CD14-positive monocyte (primary cell): ENCODE measurements at regions not wholly inside any gene's neighbourhood (a gene's known extent, or its start where the extent isn't known, plus 50 kb on each side); places are given as distances from the start of the nearest gene placed in this dataset.

ENCODE experiments used
- DNase-seq, 3 donors: peaks; one replicate each; pipeline ENCODE4 v3.0.0-alpha.2; 2011 to 2022
- H2AFZ ChIP-seq: 2 replicates; pipeline ENCODE4 v1.6.0; 2012; ENCODE audit warnings: mild to moderate bottlenecking, low read depth, low read length, inconsistent platforms; ENCODE audit not compliant: insufficient read depth, poor library complexity, severe bottlenecking
- H3K27ac ChIP-seq, 2 donors: 1 replicate in 1 of 2; 2 replicates in 1 of 2; pipeline ENCODE4 v1.5.1; 2012 to 2013; ENCODE audit warnings: low read length in 2 of 2, control low read depth in 1 of 2, inconsistent platforms in 1 of 2, low read depth in 1 of 2, mild to moderate bottlenecking in 1 of 2
- H3K27me3 ChIP-seq, 2 donors: one replicate each; pipeline versions ENCODE4 v1.6.0 to v1.6.1; 2011 to 2013; ENCODE audit warnings: low read length in 2 of 2; ENCODE audit not compliant: control insufficient read depth in 2 of 2, insufficient read depth in 2 of 2
- H3K36me3 ChIP-seq, 2 donors: replicated peaks in 1 of 2; 1 replicate in 1 of 2; 2 replicates in 1 of 2; pipeline versions ENCODE4 v1.5.1 to v1.6.1; 2012 to 2013; ENCODE audit warnings: low read length in 2 of 2, control low read depth in 1 of 2, inconsistent platforms in 1 of 2, mild to moderate bottlenecking in 1 of 2; ENCODE audit not compliant: insufficient read depth in 2 of 2, control insufficient read depth in 1 of 2
- H3K4me1 ChIP-seq, 2 donors: 1 replicate in 1 of 2; 2 replicates in 1 of 2; pipeline versions ENCODE4 v1.5.1 to v1.6.1; 2012 to 2013; ENCODE audit warnings: low read length in 2 of 2, control low read depth in 1 of 2, inconsistent platforms in 1 of 2, mild to moderate bottlenecking in 1 of 2, moderate library complexity in 1 of 2; ENCODE audit not compliant: insufficient read depth in 2 of 2, control insufficient read depth in 1 of 2
- H3K4me2 ChIP-seq: replicated peaks from 2 replicates; pipeline ENCODE3; 2012; ENCODE audit warnings: low read length, moderate library complexity, mild to moderate bottlenecking; ENCODE audit not compliant: poor library complexity, severe bottlenecking; ENCODE audit errors: extremely low read depth
- H3K4me3 ChIP-seq, 3 experiments: fragments of 200-600 bp in 1 of 3; sonication (generic) in 1 of 3; replicated peaks in 1 of 3; 1 replicate in 2 of 3; 2 replicates in 1 of 3; pipeline ENCODE4 v1.5.1; 2011 to 2013; ENCODE audit warnings: low read length in 3 of 3, mild to moderate bottlenecking in 3 of 3, control low read depth in 2 of 3, low read depth in 2 of 3, inconsistent platforms in 1 of 3, moderate library complexity in 1 of 3
- H3K79me2 ChIP-seq: 2 replicates; pipeline ENCODE4 v1.6.0; 2012; ENCODE audit warnings: mild to moderate bottlenecking, control low read depth, inconsistent platforms, low read length, moderate library complexity; ENCODE audit not compliant: insufficient read depth
- H3K9ac ChIP-seq: 2 replicates; pipeline ENCODE4 v1.6.0; 2017; ENCODE audit warnings: low read length, mild to moderate bottlenecking; ENCODE audit not compliant: insufficient read depth, poor library complexity, severe bottlenecking
- H3K9me3 ChIP-seq, 2 donors: replicated peaks in 1 of 2; 1 replicate in 1 of 2; 2 replicates in 1 of 2; pipeline versions ENCODE4 v1.5.1 to v1.6.1; 2012 to 2013; ENCODE audit warnings: low read length in 2 of 2, control low read depth in 1 of 2; ENCODE audit not compliant: control insufficient read depth in 1 of 2, insufficient read depth in 1 of 2
- H4K20me1 ChIP-seq: 2 replicates; pipeline ENCODE4 v1.6.0; 2012; ENCODE audit warnings: mild to moderate bottlenecking, low read length, control low read depth, moderate library complexity; ENCODE audit not compliant: insufficient read depth
- H3K27ac Mint-ChIP-seq, 7 donors: one replicate each; pipeline ENCODE4 v1.8.0; 2020; ENCODE audit warnings: mild to moderate bottlenecking in 7 of 7, mixed read lengths in 7 of 7, moderate library complexity in 6 of 7, inconsistent platforms in 2 of 7
- H3K27me3 Mint-ChIP-seq, 3 donors: one replicate each; pipeline ENCODE4 v1.8.0; 2021 to 2022; ENCODE audit warnings: low read depth in 3 of 3, mild to moderate bottlenecking in 3 of 3, mixed read lengths in 3 of 3, moderate library complexity in 3 of 3, inconsistent platforms in 1 of 3
- H3K36me3 Mint-ChIP-seq, 2 donors: one replicate each; pipeline ENCODE4 v1.8.0; 2020; ENCODE audit warnings: mixed read lengths in 2 of 2, inconsistent platforms in 1 of 2, mild to moderate bottlenecking in 1 of 2
- H3K4me1 Mint-ChIP-seq: one replicate; pipeline ENCODE4 v1.8.0; 2020; ENCODE audit warnings: mild to moderate bottlenecking, mixed read lengths
- H3K4me3 Mint-ChIP-seq, 2 donors: one replicate each; pipeline ENCODE4 v1.8.0; 2020; ENCODE audit warnings: mild to moderate bottlenecking in 2 of 2, mixed read lengths in 2 of 2, moderate library complexity in 1 of 2
- H3K9me3 Mint-ChIP-seq, 7 donors: one replicate each; pipeline ENCODE4 v1.8.0; 2020 to 2022; ENCODE audit warnings: mixed read lengths in 7 of 7, mild to moderate bottlenecking in 6 of 7, moderate library complexity in 6 of 7, inconsistent platforms in 2 of 7
- WGBS: methylation state at CpG from one replicate; pipeline ENCODE4 v1.1.5; 2013; ENCODE audit warnings: missing lambda C conversion rate; ENCODE audit not compliant: insufficient coverage; 5-methylcytosine and 5-hydroxymethylcytosine counted together
- intact Hi-C, 2 donors: fragments of 100-400 bp; cut with micrococcal nuclease; formaldehyde crosslinking; loops; one replicate each; pipeline versions ENCODE4 v1.15.0 to v1.15.1; 2023
- TF ChIP-seq, protein P1 (sequence below): fragments of 200-600 bp; IDR thresholded peaks from one replicate; pipeline ENCODE4 v1.8.0; 2022; ENCODE audit warnings: antibody characterized with exemption, mild to moderate bottlenecking

DNA sequence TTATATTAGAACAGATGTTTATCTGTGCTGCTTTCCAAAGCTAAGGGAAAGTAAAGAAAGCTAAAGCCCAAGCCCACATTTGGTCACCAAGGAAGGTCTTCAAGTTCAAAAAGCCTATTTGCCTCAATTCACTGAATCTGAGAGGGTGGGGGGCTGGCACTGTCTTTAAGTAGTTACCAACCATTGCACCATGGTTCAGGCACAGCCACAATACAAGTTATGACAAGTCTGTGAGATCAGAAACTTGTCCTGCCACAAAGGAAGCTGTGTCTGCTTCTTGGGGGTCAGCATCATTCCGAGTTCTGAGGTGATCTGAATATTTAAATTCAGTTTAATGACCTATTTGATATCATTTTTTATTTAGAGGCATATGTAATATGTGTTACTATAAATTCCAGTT, 78.3 kb upstream of the OPRM1 start:
- intact Hi-C loops, result no loop called here
- no peaks in the 10 kb centered on the region for H3K36me3 ChIP-seq
- H3K9me3 ChIP-seq, result no peaks in the 10 kb centered on the region
- Mint-ChIP-seq H3K36me3 (no peaks in the 10 kb centered on the region), H3K27me3 (peaks cover 0 to 3% (median 1%) of the 10 kb centered on the region in 3 donors), H3K9me3 (peaks cover 0 to 7% (median 0%) of the 10 kb centered on the region in 7 donors), H3K4me3 (no peak overlapping the region), H3K27ac (no peak overlapping the region), H3K4me1 (peaks cover 22% of the 10 kb centered on the region)
- H3K27ac ChIP-seq, result no peak overlapping the region
- no peak overlapping the region for H3K4me2 ChIP-seq
- TF ChIP-seq, protein P1, sequence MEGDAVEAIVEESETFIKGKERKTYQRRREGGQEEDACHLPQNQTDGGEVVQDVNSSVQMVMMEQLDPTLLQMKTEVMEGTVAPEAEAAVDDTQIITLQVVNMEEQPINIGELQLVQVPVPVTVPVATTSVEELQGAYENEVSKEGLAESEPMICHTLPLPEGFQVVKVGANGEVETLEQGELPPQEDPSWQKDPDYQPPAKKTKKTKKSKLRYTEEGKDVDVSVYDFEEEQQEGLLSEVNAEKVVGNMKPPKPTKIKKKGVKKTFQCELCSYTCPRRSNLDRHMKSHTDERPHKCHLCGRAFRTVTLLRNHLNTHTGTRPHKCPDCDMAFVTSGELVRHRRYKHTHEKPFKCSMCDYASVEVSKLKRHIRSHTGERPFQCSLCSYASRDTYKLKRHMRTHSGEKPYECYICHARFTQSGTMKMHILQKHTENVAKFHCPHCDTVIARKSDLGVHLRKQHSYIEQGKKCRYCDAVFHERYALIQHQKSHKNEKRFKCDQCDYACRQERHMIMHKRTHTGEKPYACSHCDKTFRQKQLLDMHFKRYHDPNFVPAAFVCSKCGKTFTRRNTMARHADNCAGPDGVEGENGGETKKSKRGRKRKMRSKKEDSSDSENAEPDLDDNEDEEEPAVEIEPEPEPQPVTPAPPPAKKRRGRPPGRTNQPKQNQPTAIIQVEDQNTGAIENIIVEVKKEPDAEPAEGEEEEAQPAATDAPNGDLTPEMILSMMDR, result no peak
- H3K79me2 ChIP-seq, result no peaks in the 10 kb centered on the region
- H3K4me1 ChIP-seq, result peaks cover 16 to 26% of the 10 kb centered on the region in 2 donors
- H3K9ac ChIP-seq, result no peak overlapping the region
- H3K4me3 ChIP-seq, result no peak overlapping the region
- no peaks in the 10 kb centered on the region for H3K27me3 ChIP-seq
- DNase-seq, result no peak
- no peak overlapping the region for H2AFZ ChIP-seq
- WGBS, result no CpG with 5 or more reads among the region's 1 CpG
- no peaks in the 10 kb centered on the region for H4K20me1 ChIP-seq

DNA sequence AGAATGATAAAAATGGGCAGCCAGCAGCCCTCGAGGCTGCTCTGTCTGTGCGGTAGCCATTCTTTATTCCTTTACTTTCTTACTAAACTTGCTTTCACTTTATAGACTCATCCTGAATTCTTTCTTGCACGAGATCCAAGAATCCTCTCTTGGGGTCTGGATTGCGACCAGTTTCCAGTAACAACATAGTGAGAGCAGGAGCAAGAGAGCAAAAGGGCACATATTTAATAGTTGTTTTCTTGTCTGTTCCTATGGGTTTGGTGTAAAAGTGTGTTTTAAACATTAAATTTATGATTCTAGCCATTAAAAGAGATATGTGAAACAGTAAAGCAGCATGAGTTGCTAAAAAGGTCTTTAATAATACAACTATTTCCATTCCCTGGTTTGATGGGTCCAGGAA, 78.8 kb upstream of the OPRM1 start:
- no peak overlapping the region for H3K27ac ChIP-seq
- WGBS, result 80% methylated on average over 1 of the region's 4 CpGs
- intact Hi-C loops, result no loop called here
- no peak for DNase-seq
- H2AFZ ChIP-seq, result no peak overlapping the region
- H3K9me3 Mint-ChIP-seq, result peaks cover 0 to 7% (median 0%) of the 10 kb centered on the region in 7 donors
- no peaks in the 10 kb centered on the region for H3K79me2 ChIP-seq
- no peaks in the 10 kb centered on the region for H4K20me1 ChIP-seq
- no peak overlapping the region for H3K4me3 Mint-ChIP-seq
- H3K9me3 ChIP-seq, result no peaks in the 10 kb centered on the region
- no peak overlapping the region for H3K4me2 ChIP-seq
- H3K4me1 ChIP-seq, result peaks cover 16 to 26% of the 10 kb centered on the region in 2 donors
- H3K4me3 ChIP-seq, result no peak overlapping the region
- no peak overlapping the region for H3K27ac Mint-ChIP-seq
- H3K36me3 Mint-ChIP-seq, result no peaks in the 10 kb centered on the region
- no peaks in the 10 kb centered on the region for H3K27me3 ChIP-seq
- H3K4me1 Mint-ChIP-seq, result peaks cover 22% of the 10 kb centered on the region
- no peaks in the 10 kb centered on the region for H3K36me3 ChIP-seq
- no peak overlapping the region for H3K9ac ChIP-seq
- TF ChIP-seq, protein P1, result no peak
- H3K27me3 Mint-ChIP-seq, result peaks cover 0 to 2% (median 1%) of the 10 kb centered on the region in 3 donors
